ENCODE measurements at regions not wholly inside any gene's neighbourhood (a gene's known extent, or its start where the extent isn't known, plus 50 kb on each side); places are given as distances from the start of the nearest gene placed in this dataset.

DNA sequence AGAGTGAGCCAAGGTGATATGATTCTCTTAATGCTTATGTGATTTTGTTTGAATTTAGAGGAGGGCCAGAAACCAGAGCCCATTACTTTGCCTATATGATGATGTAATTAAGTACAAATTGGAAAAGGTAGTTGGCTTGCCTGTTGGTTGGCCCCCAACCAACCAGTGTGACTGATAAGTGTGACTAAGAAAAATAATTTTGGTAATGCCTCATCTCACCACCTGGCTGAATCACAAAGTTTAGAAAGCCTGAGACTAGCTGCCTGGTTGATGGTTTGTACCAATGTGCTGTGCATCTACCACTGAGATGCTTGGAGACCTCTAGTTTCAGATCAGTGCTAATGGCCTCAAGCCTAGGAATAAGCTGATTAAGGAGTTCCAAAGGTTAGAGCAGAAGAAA, 338.7 kb downstream of the CDH2 start:
- DNase-seq, result no peak
- CTCF ChIA-PET, result no interaction called here
- no TSS peak for BruUV-seq (replicated peaks)

DNA sequence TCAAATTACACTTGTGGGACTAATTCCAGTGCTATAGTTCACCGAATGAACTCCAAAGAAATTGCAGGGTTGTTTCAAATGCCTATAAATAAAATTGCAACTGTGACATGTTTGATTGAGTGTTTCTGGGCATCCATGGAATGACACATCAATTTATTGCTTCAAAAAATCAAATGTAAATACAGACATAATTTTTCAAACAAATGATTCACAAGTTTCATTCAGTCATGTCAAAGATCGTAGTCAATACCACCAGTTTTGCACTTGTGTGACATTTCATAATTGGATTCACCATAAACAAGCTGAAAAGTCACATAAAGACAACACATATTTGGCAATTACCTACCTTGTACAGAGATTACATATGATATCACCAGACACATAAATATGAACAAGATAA, 350.8 kb downstream of the CDH2 start:
- intact Hi-C loops (cut with micrococcal nuclease; ENCODE audit: unreplicated experiment), result no loop called here
- Mint-ChIP-seq H3K36me3 (ENCODE audit: insufficient read depth, unreplicated experiment) (no peaks in the 10 kb centered on the region), H3K4me3 (ENCODE audit: low read depth, unreplicated experiment) (no peak overlapping the region), H3K27ac (ENCODE audit: unreplicated experiment) (no peak overlapping the region), H3K9me3 (ENCODE audit: low read depth, unreplicated experiment) (peaks cover 6% of the 10 kb centered on the region), H3K4me1 (ENCODE audit: low read depth, unreplicated experiment) (no peaks in the 10 kb centered on the region), H3K27me3 (ENCODE audit: unreplicated experiment) (no peaks in the 10 kb centered on the region)
- no TSS peak for BruUV-seq (replicated peaks)
- CTCF ChIA-PET, result no interaction called here
- DNase-seq, result no peak
- TF ChIP-seq, protein P1, sequence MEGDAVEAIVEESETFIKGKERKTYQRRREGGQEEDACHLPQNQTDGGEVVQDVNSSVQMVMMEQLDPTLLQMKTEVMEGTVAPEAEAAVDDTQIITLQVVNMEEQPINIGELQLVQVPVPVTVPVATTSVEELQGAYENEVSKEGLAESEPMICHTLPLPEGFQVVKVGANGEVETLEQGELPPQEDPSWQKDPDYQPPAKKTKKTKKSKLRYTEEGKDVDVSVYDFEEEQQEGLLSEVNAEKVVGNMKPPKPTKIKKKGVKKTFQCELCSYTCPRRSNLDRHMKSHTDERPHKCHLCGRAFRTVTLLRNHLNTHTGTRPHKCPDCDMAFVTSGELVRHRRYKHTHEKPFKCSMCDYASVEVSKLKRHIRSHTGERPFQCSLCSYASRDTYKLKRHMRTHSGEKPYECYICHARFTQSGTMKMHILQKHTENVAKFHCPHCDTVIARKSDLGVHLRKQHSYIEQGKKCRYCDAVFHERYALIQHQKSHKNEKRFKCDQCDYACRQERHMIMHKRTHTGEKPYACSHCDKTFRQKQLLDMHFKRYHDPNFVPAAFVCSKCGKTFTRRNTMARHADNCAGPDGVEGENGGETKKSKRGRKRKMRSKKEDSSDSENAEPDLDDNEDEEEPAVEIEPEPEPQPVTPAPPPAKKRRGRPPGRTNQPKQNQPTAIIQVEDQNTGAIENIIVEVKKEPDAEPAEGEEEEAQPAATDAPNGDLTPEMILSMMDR (IDR thresholded peaks at IDR 0.05; ENCODE audit: unreplicated experiment), result no peak

More for the DNA sequence above, 338.7 kb downstream of the CDH2 start:
- H3K9me3 Mint-ChIP-seq (ENCODE audit: low read depth, unreplicated experiment), result peaks cover 3% of the 10 kb centered on the region
- peaks cover 22% of the 10 kb centered on the region for H3K4me1 Mint-ChIP-seq (ENCODE audit: low read depth, unreplicated experiment)
- TF ChIP-seq, protein P1 (IDR thresholded peaks at IDR 0.05; ENCODE audit: unreplicated experiment), result no peak
- no peaks in the 10 kb centered on the region for H3K36me3 Mint-ChIP-seq (ENCODE audit: insufficient read depth, unreplicated experiment)
- no peak overlapping the region for H3K4me3 Mint-ChIP-seq (ENCODE audit: low read depth, unreplicated experiment)
- H3K27me3 Mint-ChIP-seq (ENCODE audit: unreplicated experiment), result no peaks in the 10 kb centered on the region
- no peak overlapping the region for H3K27ac Mint-ChIP-seq (ENCODE audit: unreplicated experiment)
- intact Hi-C loops (cut with micrococcal nuclease; ENCODE audit: unreplicated experiment), result no loop called here

DNA sequence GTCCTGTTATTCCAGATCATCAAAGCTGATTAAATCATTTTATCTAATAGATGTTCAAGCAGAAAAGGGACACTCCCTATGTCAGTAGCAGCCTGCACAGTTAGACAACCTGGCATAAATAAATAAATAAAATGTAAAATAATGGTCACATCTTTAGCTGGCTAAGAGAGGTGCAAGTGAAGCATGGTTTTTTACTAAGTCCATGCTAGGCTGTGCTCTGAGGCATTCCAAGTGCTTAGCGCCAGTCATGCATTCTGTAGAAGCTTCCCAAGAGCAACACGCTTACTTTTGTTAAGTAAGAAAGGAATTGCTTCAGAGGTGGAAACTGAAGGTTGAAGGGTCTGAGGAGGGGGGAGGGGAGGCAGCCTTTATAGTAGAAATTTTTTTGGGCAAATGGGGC, 351.2 kb downstream of the CDH2 start:
- intact Hi-C loops (cut with micrococcal nuclease; ENCODE audit: unreplicated experiment), result no loop called here
- no peak overlapping the region for H3K27ac Mint-ChIP-seq (ENCODE audit: unreplicated experiment)
- no peak overlapping the region for H3K4me3 Mint-ChIP-seq (ENCODE audit: low read depth, unreplicated experiment)
- peaks cover 6% of the 10 kb centered on the region for H3K9me3 Mint-ChIP-seq (ENCODE audit: low read depth, unreplicated experiment)
- BruUV-seq (replicated peaks), result no TSS peak
- TF ChIP-seq, protein P1 (IDR thresholded peaks at IDR 0.05; ENCODE audit: unreplicated experiment), result no peak
- CTCF ChIA-PET, result no interaction called here
- H3K36me3 Mint-ChIP-seq (ENCODE audit: insufficient read depth, unreplicated experiment), result no peaks in the 10 kb centered on the region
- no peak for DNase-seq
- no peaks in the 10 kb centered on the region for H3K4me1 Mint-ChIP-seq (ENCODE audit: low read depth, unreplicated experiment)
- no peaks in the 10 kb centered on the region for H3K27me3 Mint-ChIP-seq (ENCODE audit: unreplicated experiment)

DNA sequence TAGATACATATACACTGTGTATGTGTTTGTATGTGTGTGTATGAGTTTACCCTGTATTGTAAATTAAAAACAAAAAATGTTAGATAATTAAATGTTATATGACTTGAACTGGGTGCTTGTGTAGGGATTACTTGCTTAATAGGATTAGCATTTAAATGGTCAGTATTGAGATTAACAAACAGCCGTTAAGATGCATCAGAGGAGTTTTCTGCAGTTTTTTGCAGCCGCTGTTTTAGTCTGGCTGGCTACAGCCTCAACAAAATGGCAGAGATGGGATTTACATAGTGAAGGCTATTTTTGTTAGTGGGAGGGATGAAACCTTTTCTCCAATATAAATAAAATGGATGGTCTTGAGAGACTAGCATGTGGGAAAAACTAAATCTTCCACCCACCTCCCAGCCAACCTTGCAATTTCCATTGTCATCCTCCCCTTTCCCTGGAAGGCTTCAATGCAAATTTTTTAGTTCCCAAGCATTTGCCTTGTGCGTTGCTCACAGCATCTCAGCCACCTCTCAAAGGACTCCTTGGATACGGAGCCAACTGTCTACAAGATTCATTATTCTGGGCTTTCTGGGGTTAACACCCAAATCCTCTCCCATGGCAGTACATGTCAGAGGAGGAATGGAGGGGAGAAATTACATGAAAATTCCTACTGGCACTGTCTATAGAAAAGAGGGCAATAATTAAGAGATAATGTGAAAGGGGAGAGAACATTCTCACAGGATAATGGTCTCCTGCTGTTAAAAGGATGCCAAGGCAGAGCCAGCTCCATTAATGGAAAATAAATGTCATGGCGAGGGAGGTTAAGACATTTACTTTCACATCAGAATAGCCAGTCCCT, 351.9 kb downstream of the CDH2 start:
- peaks cover 7% of the 10 kb centered on the region for H3K9me3 Mint-ChIP-seq (ENCODE audit: low read depth, unreplicated experiment)
- TF ChIP-seq, protein P1 (IDR thresholded peaks at IDR 0.05; ENCODE audit: unreplicated experiment), result no peak
- no peaks in the 10 kb centered on the region for H3K36me3 Mint-ChIP-seq (ENCODE audit: insufficient read depth, unreplicated experiment)

More for the DNA sequence above, 351.9 kb downstream of the CDH2 start:
- no peak for DNase-seq
- no peaks in the 10 kb centered on the region for H3K4me1 Mint-ChIP-seq (ENCODE audit: low read depth, unreplicated experiment)
- H3K27ac Mint-ChIP-seq (ENCODE audit: unreplicated experiment), result no peak overlapping the region
- H3K4me3 Mint-ChIP-seq (ENCODE audit: low read depth, unreplicated experiment), result no peak overlapping the region
- no peaks in the 10 kb centered on the region for H3K27me3 Mint-ChIP-seq (ENCODE audit: unreplicated experiment)
- BruUV-seq (replicated peaks), result no TSS peak
- intact Hi-C loops (cut with micrococcal nuclease; ENCODE audit: unreplicated experiment), result no loop called here
- CTCF ChIA-PET, result no interaction called here

All from Calu3 (cell line).